K562 (cell line): ENCODE measurements at regions not wholly inside any gene's neighbourhood (a gene's known extent, or its start where the extent isn't known, plus 50 kb on each side); places are given as distances from the start of the nearest gene placed in this dataset.

ENCODE experiments used
- ARID2 ChIP-seq: fragments of 450-650 bp; IDR thresholded peaks from 2 replicates; pipeline ENCODE4 v1.6.1; 2017; ENCODE audit warnings: antibody characterized with exemption, mild to moderate bottlenecking
- ARNT ChIP-seq, 2 experiments: fragments of 450-650 bp; IDR thresholded peaks; 2 replicates each; pipeline ENCODE4 v1.6.1; 2016; ENCODE audit warnings: mild to moderate bottlenecking in 1 of 2
- BRF1 ChIP-seq: IDR thresholded peaks from 3 replicates; pipeline ENCODE4 v1.6.1; 2011; ENCODE audit warnings: borderline replicate concordance, mild to moderate bottlenecking; ENCODE audit not compliant: insufficient read length; ENCODE audit errors: extremely low read depth
- CBFB ChIP-seq: sonication (generic); formaldehyde crosslinking; IDR thresholded peaks from 2 replicates; pipeline ENCODE4 v1.4.0; 2020; ENCODE audit warnings: mild to moderate bottlenecking, missing genetic modification reagents
- EP400 ChIP-seq: fragments of 450-650 bp; IDR thresholded peaks from 2 replicates; pipeline ENCODE4 v1.6.1; 2017; ENCODE audit warnings: antibody characterized with exemption, mild to moderate bottlenecking, moderate library complexity
- EZH2 ChIP-seq: IDR thresholded peaks from 2 replicates; pipeline ENCODE4 v1.6.1; 2012; ENCODE audit warnings: low read depth, mild to moderate bottlenecking, inconsistent platforms, low read length, borderline replicate concordance
- KLF1 ChIP-seq: fragments of 450-650 bp; IDR thresholded peaks from 2 replicates; pipeline ENCODE4 v1.6.1; 2016; ENCODE audit warnings: missing genetic modification characterization, missing compliant biosample characterization
- NCOA2 ChIP-seq, 2 experiments: fragments of 450-650 bp; IDR thresholded peaks; 2 replicates each; pipeline ENCODE4 v1.6.1; 2018; ENCODE audit warnings: mild to moderate bottlenecking in 2 of 2, moderate library complexity in 1 of 2; ENCODE audit not compliant: partially characterized antibody in 2 of 2
- PKNOX1 ChIP-seq: fragments of 450-650 bp; IDR thresholded peaks from 2 replicates; pipeline ENCODE4 v1.6.1; 2016
- RNF2 ChIP-seq: sonication (generic); IDR thresholded peaks from 2 replicates; pipeline ENCODE4 v1.6.1; 2016
- ZFP1 ChIP-seq: fragments of 450-650 bp; formaldehyde crosslinking; IDR thresholded peaks from 2 replicates; pipeline ENCODE4 v1.4.0; 2020; ENCODE audit warnings: mild to moderate bottlenecking, mixed read lengths
- ZNF124 ChIP-seq: sonication (generic); formaldehyde crosslinking; IDR thresholded peaks from 2 replicates; pipeline ENCODE4 v1.8.1; 2022; ENCODE audit warnings: missing genetic modification reagents
- TF ChIP-seq, protein P1 (sequence below), 3 experiments: IDR thresholded peaks in 2 of 3; conservative IDR thresholded peaks in 1 of 3; 2 replicates each; pipeline ENCODE4 v1.5.1; 2011 to 2012; ENCODE audit warnings: low read length in 3 of 3, mild to moderate bottlenecking in 3 of 3, control low read depth in 2 of 3, improper control_type of control experiment in 1 of 3, inconsistent platforms in 1 of 3, low read depth in 1 of 3, mixed read lengths in 1 of 3, moderate library complexity in 1 of 3; ENCODE audit not compliant: insufficient read depth in 2 of 3

- TF ChIP-seq RNF2 (no peak), CBFB (no peak), NCOA2 (IDR thresholded peaks at IDR 0.05; ENCODE audit: partially characterized antibody in 2 of 2) (no peak), ARNT (IDR thresholded peaks at IDR 0.05) (no peak), EP400 (no peak), ARID2 (no peak), BRF1 (no peak), ZNF124 (CRISPR knock-in tag) (no peak), PKNOX1 (no peak), EZH2 (no peak), KLF1 (no peak), ZFP1 (CRISPR knock-in tag) (no peak)
- TF ChIP-seq, protein P1, sequence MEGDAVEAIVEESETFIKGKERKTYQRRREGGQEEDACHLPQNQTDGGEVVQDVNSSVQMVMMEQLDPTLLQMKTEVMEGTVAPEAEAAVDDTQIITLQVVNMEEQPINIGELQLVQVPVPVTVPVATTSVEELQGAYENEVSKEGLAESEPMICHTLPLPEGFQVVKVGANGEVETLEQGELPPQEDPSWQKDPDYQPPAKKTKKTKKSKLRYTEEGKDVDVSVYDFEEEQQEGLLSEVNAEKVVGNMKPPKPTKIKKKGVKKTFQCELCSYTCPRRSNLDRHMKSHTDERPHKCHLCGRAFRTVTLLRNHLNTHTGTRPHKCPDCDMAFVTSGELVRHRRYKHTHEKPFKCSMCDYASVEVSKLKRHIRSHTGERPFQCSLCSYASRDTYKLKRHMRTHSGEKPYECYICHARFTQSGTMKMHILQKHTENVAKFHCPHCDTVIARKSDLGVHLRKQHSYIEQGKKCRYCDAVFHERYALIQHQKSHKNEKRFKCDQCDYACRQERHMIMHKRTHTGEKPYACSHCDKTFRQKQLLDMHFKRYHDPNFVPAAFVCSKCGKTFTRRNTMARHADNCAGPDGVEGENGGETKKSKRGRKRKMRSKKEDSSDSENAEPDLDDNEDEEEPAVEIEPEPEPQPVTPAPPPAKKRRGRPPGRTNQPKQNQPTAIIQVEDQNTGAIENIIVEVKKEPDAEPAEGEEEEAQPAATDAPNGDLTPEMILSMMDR (IDR thresholded peaks at IDR 0.05 in 2 of 3, conservative IDR thresholded peaks at IDR 0.05 in 1 of 3; ENCODE audit: insufficient read depth in 2 of 3, low read depth in 1 of 3, low read length in 3 of 3): no peak
Measured at GRCh38 chr11:69418576-69419296, 62.7 kb upstream of the LINC01488 start.
